ENCODE measurements at regions not wholly inside any gene's neighbourhood (a gene's known extent, or its start where the extent isn't known, plus 50 kb on each side); places are given as distances from the start of the nearest gene placed in this dataset.
"Not testable (repeated sequence)": the region's sequence is repeated elsewhere in the genome, so short reads cannot be mapped to it uniquely, and the experiment has no call there.

DNA sequence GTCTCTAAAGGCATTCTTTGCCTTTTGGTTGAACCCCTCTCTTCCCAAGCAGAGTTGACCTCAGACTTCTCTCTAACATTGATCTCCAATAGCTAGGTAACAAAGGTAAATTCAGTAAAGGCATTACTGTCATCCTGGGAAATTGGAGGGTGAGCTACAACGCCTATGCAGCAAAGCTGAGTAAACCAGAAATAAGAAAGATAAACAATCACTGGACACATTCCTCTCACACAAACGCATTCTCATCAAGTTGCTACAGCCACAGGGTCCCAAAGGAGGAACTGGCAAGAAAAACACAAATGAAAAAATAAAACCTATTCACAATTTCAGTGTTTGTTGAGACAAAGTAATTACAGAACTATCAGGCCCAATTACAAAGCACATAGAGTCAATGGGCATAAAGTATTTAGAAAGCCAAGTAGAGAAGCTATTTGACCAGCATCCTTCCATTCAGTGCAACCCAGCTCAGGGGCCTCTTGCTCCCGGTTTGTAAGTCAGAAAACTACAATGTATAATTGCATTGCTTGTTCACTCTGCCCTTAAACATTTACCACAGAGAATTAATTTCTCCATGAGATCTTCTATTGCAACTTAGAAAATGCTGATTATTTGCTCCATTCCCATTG is 967.7 kb downstream of the PCDH7 start:
- no peak for DNase-seq

GRCh38 chr4:31692399-31692940 is 972.3 kb downstream of the PCDH7 start:
- DNase-seq, result no peak

GRCh38 chr4:31701256-31701655 is 981.1 kb downstream of the PCDH7 start:
- no peak for DNase-seq

DNA sequence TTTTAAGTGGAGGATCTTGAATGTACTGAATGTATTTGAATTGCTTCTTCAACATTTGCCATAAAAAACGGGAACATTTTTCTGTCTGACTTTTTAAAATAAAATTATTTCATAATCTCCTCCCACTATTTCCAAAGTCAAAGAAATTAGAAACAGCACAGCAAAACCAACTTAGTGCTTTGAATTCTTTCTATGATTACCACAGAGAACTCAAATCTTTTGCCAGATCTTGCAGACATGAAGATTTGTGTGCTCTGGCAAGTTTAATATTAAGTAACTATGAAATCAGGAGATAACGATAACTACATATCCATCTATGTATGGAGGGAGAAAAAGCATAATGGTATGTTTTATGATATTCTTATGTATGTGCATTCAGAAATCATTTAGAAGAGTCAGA is 982.2 kb downstream of the PCDH7 start:
- DNase-seq, result no peak

DNA sequence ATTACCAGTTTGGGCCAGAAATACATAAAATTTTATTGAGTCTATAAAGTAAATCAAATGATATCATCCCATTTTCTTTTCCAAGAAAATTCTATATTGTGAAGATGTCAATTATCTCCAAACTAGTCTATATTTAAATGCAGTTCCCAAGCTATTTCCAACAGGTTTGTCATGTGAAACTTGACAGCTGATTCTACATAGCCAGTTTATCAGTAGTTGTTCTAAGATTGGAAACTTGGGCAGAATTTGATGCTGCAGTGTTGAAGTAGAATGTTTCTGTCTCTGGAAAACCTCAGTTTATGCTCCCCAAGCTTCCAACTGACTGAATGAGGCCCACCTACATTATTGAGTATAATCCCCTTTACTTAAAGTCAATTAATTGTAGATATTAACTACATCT is 994.1 kb downstream of the PCDH7 start:
- no peak for DNase-seq

- DNase-seq, result no peak
Observed at GRCh38 chr4:31715302-31715701, 995.1 kb downstream of the PCDH7 start.

- no peak for DNase-seq
Observed at GRCh38 chr4:31727030-31727429, 1006.9 kb downstream of the PCDH7 start.

DNA sequence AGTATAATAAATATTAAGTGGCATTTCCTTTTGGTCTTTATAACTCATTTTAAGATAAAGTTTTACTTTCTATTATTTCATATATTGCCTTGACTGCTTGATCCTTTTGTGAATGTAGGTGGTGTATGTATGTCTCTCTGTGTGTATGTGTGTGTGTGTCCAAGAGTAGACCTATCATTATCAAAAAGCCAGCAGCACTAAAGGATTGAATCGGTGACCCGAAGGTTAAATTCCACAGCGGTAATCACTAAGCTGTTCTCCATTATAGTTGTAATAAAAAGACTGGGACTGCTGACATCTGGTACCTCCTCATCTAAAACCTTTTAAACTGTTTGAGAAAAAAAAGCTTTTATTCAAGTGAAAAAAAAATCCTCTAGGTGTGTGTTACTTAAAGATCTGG is 1014.8 kb downstream of the PCDH7 start:
- no peak for DNase-seq

GRCh38 chr4:31737419-31737818 is 1017.2 kb downstream of the PCDH7 start:
- DNase-seq, result no peak

DNA sequence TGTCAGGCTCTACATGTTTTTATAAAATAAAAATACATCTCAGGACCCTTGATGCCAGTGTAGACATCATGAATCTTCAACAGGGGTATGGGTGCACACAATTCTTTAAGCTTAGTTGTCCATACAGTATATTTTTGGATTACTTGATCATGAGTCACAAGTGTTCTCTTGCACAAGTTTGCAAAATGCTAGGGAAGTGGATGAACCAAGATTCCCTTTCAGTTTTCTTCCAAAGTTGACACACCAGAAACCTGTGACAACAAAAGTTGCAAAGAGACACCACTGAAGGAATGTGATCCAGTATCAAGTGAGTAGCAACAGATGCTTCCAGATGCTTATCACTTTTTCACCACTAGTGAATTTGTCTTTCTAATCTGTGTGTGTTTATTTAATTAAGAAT is 1021.2 kb downstream of the PCDH7 start:
- DNase-seq, result no peak

DNA sequence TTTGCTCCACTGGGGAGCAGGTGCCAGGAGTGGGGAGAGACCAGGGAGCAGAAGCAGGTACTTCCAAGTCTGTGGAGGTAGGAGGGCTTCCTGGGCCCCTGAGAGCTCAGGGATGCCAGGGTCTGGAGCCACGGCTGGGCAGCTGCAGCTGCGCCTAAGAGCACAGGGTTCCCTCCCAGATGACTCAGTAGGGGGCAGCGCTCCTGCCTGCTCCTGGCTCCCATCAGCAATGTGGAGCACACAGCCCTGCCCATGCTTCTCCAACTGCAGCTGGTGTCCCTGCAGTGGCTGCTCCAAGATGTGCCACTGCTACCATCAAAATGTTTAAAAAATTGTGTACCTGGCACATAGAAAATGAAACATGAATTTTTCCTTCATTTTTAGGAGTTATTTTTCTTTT is 1028.2 kb downstream of the PCDH7 start:
- no peak for DNase-seq

DNA sequence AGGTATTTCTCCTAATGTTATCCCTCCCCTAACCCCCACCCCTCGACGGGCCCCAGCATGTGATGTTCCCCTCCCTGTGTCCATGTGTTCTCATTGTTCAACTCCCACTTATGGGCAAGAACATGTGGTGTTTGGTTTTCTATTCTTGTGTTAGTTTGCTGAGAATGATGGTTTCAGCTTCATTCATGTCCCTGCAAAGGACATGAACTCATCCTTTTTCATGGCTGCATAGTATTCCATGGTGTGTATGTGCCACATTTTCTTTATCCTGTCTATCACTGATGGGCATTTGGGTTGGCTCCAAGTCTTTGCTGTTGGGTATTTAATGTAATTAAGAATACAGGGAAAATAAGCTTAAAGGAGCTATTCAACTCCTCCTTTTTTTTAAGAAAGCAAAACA is 1030.4 kb downstream of the PCDH7 start:
- DNase-seq, result not testable (repeated sequence)

- DNase-seq, result no peak
Observed at GRCh38 chr4:31755751-31756150, 1035.6 kb downstream of the PCDH7 start.

GRCh38 chr4:31768756-31769155 is 1048.6 kb downstream of the PCDH7 start:
- DNase-seq, result no peak

DNA sequence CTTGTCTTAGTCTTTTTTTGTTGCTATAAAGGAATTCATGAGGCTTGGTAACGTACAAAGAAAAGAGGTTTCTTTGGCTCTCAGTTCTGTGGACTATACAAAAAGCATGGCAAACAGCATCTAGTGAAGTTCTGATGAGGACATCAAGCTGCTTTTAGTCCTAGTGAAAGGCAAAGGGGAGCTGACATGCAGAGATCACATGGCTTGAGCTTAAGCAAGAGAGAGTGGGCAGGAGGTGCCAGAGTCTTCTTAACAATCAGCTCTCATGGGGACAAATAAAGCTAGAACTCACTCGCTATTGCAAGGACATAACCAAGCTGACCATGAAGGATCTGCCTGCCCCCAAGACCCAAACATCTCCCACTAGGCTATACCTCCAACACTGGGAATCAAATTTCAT is 1063.1 kb downstream of the PCDH7 start:
- no peak for DNase-seq

DNA sequence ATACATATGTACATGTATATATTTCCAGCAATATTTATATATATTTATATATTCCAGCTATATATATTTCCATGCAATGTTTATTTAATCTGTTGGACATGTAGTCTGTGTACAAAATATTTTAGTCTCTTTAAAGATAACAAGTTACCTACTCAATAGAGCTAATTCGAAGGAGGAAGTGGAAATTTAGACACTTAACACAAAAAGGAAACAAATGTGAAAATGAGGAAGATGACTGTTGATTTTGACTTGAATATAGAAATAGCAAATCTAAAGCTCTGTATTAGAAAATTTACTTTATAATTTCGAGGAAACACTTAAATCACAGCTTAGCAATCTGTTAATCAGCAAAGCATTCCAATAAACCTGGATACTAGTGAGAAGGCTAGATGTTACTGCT is 1064.4 kb downstream of the PCDH7 start:
- no peak for DNase-seq

- no peak for DNase-seq
Observed at GRCh38 chr4:31787701-31788100, 1067.5 kb downstream of the PCDH7 start.

DNA sequence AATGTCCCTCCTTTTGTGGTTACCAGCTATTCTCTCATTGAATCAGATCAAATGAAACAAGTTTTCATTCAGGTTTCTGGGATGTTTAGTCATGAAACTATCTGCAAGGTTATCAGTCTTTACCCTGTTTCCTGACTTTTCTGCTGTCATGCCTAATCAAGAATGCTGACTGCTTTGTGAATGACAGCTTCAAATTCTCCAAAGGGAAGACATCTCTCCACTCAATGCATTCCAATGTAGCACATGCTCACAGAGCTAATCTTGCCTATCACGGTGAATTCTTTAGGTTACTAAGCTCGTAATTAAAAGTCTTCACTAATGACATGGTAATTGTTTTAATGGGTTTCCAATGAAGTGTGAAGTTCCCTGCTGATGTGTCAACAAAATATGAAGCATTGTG is 1068.5 kb downstream of the PCDH7 start:
- DNase-seq, result no peak

GRCh38 chr4:31791666-31792065 is 1071.5 kb downstream of the PCDH7 start:
- no peak for DNase-seq

GRCh38 chr4:31793907-31794306 is 1073.7 kb downstream of the PCDH7 start:
- no peak for DNase-seq

DNA sequence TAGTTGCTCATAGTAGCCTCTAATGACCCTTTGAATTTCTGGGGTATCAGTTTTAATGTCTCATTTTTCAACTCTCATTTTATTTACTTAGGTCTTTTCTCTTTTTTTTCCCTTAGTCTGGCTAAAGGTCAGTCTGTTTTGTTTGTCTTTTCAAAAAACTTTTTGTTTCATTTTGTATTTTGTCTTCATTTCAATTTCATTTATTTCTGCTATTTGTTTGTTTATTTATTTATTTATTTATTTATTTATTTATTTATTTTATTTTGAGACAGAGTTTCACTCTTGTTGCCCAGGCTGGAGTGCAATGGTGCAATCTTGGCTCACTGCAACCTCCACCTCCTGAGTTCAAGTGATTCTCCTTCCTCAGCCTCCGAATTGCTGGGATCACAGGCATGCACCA is 1076.9 kb downstream of the PCDH7 start:
- DNase-seq, result not testable (repeated sequence)

GRCh38 chr4:31803526-31804195 is 1083.5 kb downstream of the PCDH7 start:
- DNase-seq, result no peak

- no peak for DNase-seq
Observed at GRCh38 chr4:31807036-31807435, 1086.9 kb downstream of the PCDH7 start.

DNA sequence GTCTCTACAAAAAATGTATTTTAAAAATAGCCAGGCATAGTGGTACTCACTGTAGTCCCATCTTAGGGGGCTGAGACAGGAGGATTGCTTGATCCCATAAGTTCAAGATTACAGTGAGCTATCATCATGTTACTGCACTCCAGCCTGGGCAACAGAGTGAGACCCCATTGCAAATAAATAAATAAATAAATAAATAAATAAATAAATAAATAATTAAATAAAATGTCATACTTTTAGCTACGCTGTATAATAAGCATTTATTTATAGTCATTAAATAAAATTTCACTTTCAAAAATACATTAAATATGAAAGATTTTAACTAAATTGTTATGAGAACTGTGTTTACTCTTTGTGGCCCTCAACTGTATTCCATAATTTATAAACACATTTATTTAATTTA is 1124.2 kb downstream of the PCDH7 start:
- DNase-seq, result no peak

DNA sequence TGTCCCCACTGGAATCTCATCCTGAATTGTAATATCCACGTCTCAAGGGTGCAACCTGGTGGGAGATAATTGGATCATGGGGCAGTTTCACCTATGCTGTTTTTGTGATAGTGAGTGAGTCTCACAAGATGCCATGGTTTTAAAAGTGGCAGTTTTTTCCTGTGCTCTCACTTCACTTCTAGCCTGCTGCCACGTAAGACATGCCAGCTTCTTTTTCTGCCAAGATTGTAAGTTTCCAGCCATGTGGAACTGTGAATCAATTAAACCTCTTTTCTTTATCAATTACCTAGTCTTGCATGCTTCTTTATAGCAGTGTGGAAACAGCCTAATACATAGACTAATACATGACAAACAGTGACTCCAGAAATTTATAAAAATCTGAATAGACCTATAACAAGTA is 1131.8 kb downstream of the PCDH7 start:
- no peak for DNase-seq

Measured in NCI-H2171 treated with DMSO at 0.1 percent for 48 hours (cell line).